CD14-positive monocyte (primary cell): ENCODE measurements at regions not wholly inside any gene's neighbourhood (a gene's known extent, or its start where the extent isn't known, plus 50 kb on each side); places are given as distances from the start of the nearest gene placed in this dataset.

Experiments used
- DNase-seq, 3 donors: peaks; one replicate each; pipeline ENCODE4 v3.0.0-alpha.2; 2011 to 2022
- H2AFZ ChIP-seq: 2 replicates; pipeline ENCODE4 v1.6.0; 2012; ENCODE audit warnings: mild to moderate bottlenecking, low read depth, low read length, inconsistent platforms; ENCODE audit not compliant: insufficient read depth, poor library complexity, severe bottlenecking
- H3K27ac ChIP-seq, 2 donors: 1 replicate in 1 of 2; 2 replicates in 1 of 2; pipeline ENCODE4 v1.5.1; 2012 to 2013; ENCODE audit warnings: low read length in 2 of 2, control low read depth in 1 of 2, inconsistent platforms in 1 of 2, low read depth in 1 of 2, mild to moderate bottlenecking in 1 of 2
- H3K27me3 ChIP-seq, 2 donors: one replicate each; pipeline versions ENCODE4 v1.6.0 to v1.6.1; 2011 to 2013; ENCODE audit warnings: low read length in 2 of 2; ENCODE audit not compliant: control insufficient read depth in 2 of 2, insufficient read depth in 2 of 2
- H3K36me3 ChIP-seq, 2 donors: replicated peaks in 1 of 2; 1 replicate in 1 of 2; 2 replicates in 1 of 2; pipeline versions ENCODE4 v1.5.1 to v1.6.1; 2012 to 2013; ENCODE audit warnings: low read length in 2 of 2, control low read depth in 1 of 2, inconsistent platforms in 1 of 2, mild to moderate bottlenecking in 1 of 2; ENCODE audit not compliant: insufficient read depth in 2 of 2, control insufficient read depth in 1 of 2
- H3K4me1 ChIP-seq, 2 donors: 1 replicate in 1 of 2; 2 replicates in 1 of 2; pipeline versions ENCODE4 v1.5.1 to v1.6.1; 2012 to 2013; ENCODE audit warnings: low read length in 2 of 2, control low read depth in 1 of 2, inconsistent platforms in 1 of 2, mild to moderate bottlenecking in 1 of 2, moderate library complexity in 1 of 2; ENCODE audit not compliant: insufficient read depth in 2 of 2, control insufficient read depth in 1 of 2
- H3K4me2 ChIP-seq: replicated peaks from 2 replicates; pipeline ENCODE3; 2012; ENCODE audit warnings: low read length, moderate library complexity, mild to moderate bottlenecking; ENCODE audit not compliant: poor library complexity, severe bottlenecking; ENCODE audit errors: extremely low read depth
- H3K4me3 ChIP-seq, 3 experiments: fragments of 200-600 bp in 1 of 3; sonication (generic) in 1 of 3; replicated peaks in 1 of 3; 1 replicate in 2 of 3; 2 replicates in 1 of 3; pipeline ENCODE4 v1.5.1; 2011 to 2013; ENCODE audit warnings: low read length in 3 of 3, mild to moderate bottlenecking in 3 of 3, control low read depth in 2 of 3, low read depth in 2 of 3, inconsistent platforms in 1 of 3, moderate library complexity in 1 of 3
- H3K79me2 ChIP-seq: 2 replicates; pipeline ENCODE4 v1.6.0; 2012; ENCODE audit warnings: mild to moderate bottlenecking, control low read depth, inconsistent platforms, low read length, moderate library complexity; ENCODE audit not compliant: insufficient read depth
- H3K9ac ChIP-seq: 2 replicates; pipeline ENCODE4 v1.6.0; 2017; ENCODE audit warnings: low read length, mild to moderate bottlenecking; ENCODE audit not compliant: insufficient read depth, poor library complexity, severe bottlenecking
- H3K9me3 ChIP-seq, 2 donors: replicated peaks in 1 of 2; 1 replicate in 1 of 2; 2 replicates in 1 of 2; pipeline versions ENCODE4 v1.5.1 to v1.6.1; 2012 to 2013; ENCODE audit warnings: low read length in 2 of 2, control low read depth in 1 of 2; ENCODE audit not compliant: control insufficient read depth in 1 of 2, insufficient read depth in 1 of 2
- H4K20me1 ChIP-seq: 2 replicates; pipeline ENCODE4 v1.6.0; 2012; ENCODE audit warnings: mild to moderate bottlenecking, low read length, control low read depth, moderate library complexity; ENCODE audit not compliant: insufficient read depth
- H3K27ac Mint-ChIP-seq, 7 donors: one replicate each; pipeline ENCODE4 v1.8.0; 2020; ENCODE audit warnings: mild to moderate bottlenecking in 7 of 7, mixed read lengths in 7 of 7, moderate library complexity in 6 of 7, inconsistent platforms in 2 of 7
- H3K27me3 Mint-ChIP-seq, 3 donors: one replicate each; pipeline ENCODE4 v1.8.0; 2021 to 2022; ENCODE audit warnings: low read depth in 3 of 3, mild to moderate bottlenecking in 3 of 3, mixed read lengths in 3 of 3, moderate library complexity in 3 of 3, inconsistent platforms in 1 of 3
- H3K36me3 Mint-ChIP-seq, 2 donors: one replicate each; pipeline ENCODE4 v1.8.0; 2020; ENCODE audit warnings: mixed read lengths in 2 of 2, inconsistent platforms in 1 of 2, mild to moderate bottlenecking in 1 of 2
- H3K4me1 Mint-ChIP-seq: one replicate; pipeline ENCODE4 v1.8.0; 2020; ENCODE audit warnings: mild to moderate bottlenecking, mixed read lengths
- H3K4me3 Mint-ChIP-seq, 2 donors: one replicate each; pipeline ENCODE4 v1.8.0; 2020; ENCODE audit warnings: mild to moderate bottlenecking in 2 of 2, mixed read lengths in 2 of 2, moderate library complexity in 1 of 2
- H3K9me3 Mint-ChIP-seq, 7 donors: one replicate each; pipeline ENCODE4 v1.8.0; 2020 to 2022; ENCODE audit warnings: mixed read lengths in 7 of 7, mild to moderate bottlenecking in 6 of 7, moderate library complexity in 6 of 7, inconsistent platforms in 2 of 7
- WGBS: methylation state at CpG from one replicate; pipeline ENCODE4 v1.1.5; 2013; ENCODE audit warnings: missing lambda C conversion rate; ENCODE audit not compliant: insufficient coverage; 5-methylcytosine and 5-hydroxymethylcytosine counted together
- intact Hi-C, 2 donors: fragments of 100-400 bp; cut with micrococcal nuclease; formaldehyde crosslinking; loops; one replicate each; pipeline versions ENCODE4 v1.15.0 to v1.15.1; 2023
- TF ChIP-seq, protein P1 (sequence below): fragments of 200-600 bp; IDR thresholded peaks from one replicate; pipeline ENCODE4 v1.8.0; 2022; ENCODE audit warnings: antibody characterized with exemption, mild to moderate bottlenecking

DNA sequence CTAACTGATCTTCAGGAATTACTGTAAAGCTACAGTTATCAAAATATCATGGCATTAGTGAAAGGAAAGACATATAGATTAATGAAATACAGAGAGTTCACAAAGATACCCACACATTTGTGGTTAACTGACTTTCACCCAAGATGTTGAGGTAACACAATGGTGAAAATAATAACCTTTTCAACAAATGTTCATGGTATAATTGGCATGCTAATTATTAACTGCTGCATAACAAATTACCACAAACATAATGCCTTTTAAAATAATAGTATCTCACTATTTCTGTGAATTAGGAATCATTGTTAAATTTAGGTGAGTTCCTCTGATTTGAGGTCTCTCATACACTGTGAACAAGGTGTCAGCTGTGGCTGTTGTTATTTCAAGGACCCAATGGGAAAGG, 1493.1 kb upstream of the ACVR2A start:
- Histone ChIP-seq H3K36me3 (no peaks in the 10 kb centered on the region), H3K27me3 (no peaks in the 10 kb centered on the region), H3K27ac (no peak overlapping the region), H3K9ac (no peak overlapping the region), H3K9me3 (no peaks in the 10 kb centered on the region), H3K79me2 (no peaks in the 10 kb centered on the region), H3K4me2 (no peak overlapping the region), H3K4me3 (no peak overlapping the region), H3K4me1 (no peaks in the 10 kb centered on the region), H4K20me1 (no peaks in the 10 kb centered on the region), H2AFZ (no peak overlapping the region)
- Mint-ChIP-seq H3K27ac (no peak overlapping the region), H3K36me3 (no peaks in the 10 kb centered on the region), H3K4me1 (no peaks in the 10 kb centered on the region), H3K9me3 (peaks cover 0 to 2% (median 0%) of the 10 kb centered on the region in 7 donors), H3K4me3 (no peak overlapping the region), H3K27me3 (peaks cover 0 to 5% (median 2%) of the 10 kb centered on the region in 3 donors)
- intact Hi-C loops = no loop called here
- no peak for DNase-seq
- TF ChIP-seq, protein P1, sequence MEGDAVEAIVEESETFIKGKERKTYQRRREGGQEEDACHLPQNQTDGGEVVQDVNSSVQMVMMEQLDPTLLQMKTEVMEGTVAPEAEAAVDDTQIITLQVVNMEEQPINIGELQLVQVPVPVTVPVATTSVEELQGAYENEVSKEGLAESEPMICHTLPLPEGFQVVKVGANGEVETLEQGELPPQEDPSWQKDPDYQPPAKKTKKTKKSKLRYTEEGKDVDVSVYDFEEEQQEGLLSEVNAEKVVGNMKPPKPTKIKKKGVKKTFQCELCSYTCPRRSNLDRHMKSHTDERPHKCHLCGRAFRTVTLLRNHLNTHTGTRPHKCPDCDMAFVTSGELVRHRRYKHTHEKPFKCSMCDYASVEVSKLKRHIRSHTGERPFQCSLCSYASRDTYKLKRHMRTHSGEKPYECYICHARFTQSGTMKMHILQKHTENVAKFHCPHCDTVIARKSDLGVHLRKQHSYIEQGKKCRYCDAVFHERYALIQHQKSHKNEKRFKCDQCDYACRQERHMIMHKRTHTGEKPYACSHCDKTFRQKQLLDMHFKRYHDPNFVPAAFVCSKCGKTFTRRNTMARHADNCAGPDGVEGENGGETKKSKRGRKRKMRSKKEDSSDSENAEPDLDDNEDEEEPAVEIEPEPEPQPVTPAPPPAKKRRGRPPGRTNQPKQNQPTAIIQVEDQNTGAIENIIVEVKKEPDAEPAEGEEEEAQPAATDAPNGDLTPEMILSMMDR = no peak

DNA sequence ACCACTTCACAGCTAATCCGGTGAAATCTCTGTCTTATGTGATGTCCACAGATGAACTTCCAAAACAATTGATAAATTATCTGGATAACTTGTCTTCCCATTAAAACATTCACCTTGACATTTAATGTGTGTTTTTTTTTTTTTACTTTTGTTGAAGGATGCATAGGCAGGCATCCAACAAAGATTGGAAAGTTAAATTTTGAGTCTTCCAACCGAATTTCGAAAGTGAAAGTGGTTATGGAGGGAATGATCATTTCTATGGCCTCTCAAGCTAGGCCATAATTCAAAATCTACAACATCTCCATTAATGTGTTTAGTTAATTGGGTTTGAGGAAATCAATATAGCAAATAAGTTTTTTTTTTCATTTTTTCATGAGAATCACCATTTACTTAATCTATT, 1495.5 kb upstream of the ACVR2A start:
- Histone ChIP-seq H3K9me3 (no peaks in the 10 kb centered on the region), H4K20me1 (no peaks in the 10 kb centered on the region), H3K4me2 (no peak overlapping the region), H3K9ac (no peak overlapping the region), H3K4me1 (no peaks in the 10 kb centered on the region), H3K79me2 (no peaks in the 10 kb centered on the region), H3K27me3 (no peaks in the 10 kb centered on the region), H3K4me3 (no peak overlapping the region), H3K36me3 (no peaks in the 10 kb centered on the region), H2AFZ (no peak overlapping the region), H3K27ac (no peak overlapping the region)
- Mint-ChIP-seq H3K4me3 (no peak overlapping the region), H3K27ac (no peak overlapping the region), H3K27me3 (no peaks in the 10 kb centered on the region), H3K4me1 (no peaks in the 10 kb centered on the region), H3K9me3 (peaks cover 0 to 1% (median 0%) of the 10 kb centered on the region in 7 donors), H3K36me3 (no peaks in the 10 kb centered on the region)
- intact Hi-C loops = no loop called here
- TF ChIP-seq, protein P1 = no peak
- no peak for DNase-seq
- WGBS = no CpG with 5 or more reads among the region's 3 CpGs
